HCT116 (cell line): ENCODE measurements at regions not wholly inside any gene's neighbourhood (a gene's known extent, or its start where the extent isn't known, plus 50 kb on each side); places are given as distances from the start of the nearest gene placed in this dataset.

Experiments used
- CEBPB ChIP-seq: IDR thresholded peaks from 2 replicates; pipeline ENCODE4 v1.6.1; 2012; ENCODE audit warnings: low read depth
- CTCF ChIP-seq, 3 experiments: fragments of 200-600 bp in 1 of 3; sonication (generic) in 1 of 3; IDR thresholded peaks in 2 of 3; conservative IDR thresholded peaks in 1 of 3; 2 replicates each; pipeline ENCODE4 v1.5.1; 2012 to 2017; ENCODE audit warnings: low read depth in 2 of 3, low read length in 2 of 3, antibody characterized with exemption in 1 of 3, borderline replicate concordance in 1 of 3, control low read depth in 1 of 3, mild to moderate bottlenecking in 1 of 3, mixed read lengths in 1 of 3, mixed run types in 1 of 3, moderate library complexity in 1 of 3; ENCODE audit not compliant: insufficient read depth in 1 of 3
- EGR1 ChIP-seq: IDR thresholded peaks from 2 replicates; pipeline ENCODE4 v1.6.1; 2012; ENCODE audit warnings: low read depth
- EZH2 ChIP-seq: fragments of 200-600 bp; sonication (generic); IDR thresholded peaks from 2 replicates; pipeline ENCODE4 v1.6.1; 2017; ENCODE audit warnings: antibody characterized with exemption, mixed run types
- EZH2phosphoT487 ChIP-seq: fragments of 200-600 bp; IDR thresholded peaks from 2 replicates; pipeline ENCODE4 v1.6.1; 2018; ENCODE audit warnings: antibody characterized with exemption, borderline replicate concordance
- POLR2A ChIP-seq: IDR thresholded peaks from 2 replicates; pipeline ENCODE4 v1.7.0; 2011; ENCODE audit warnings: borderline replicate concordance; ENCODE audit not compliant: insufficient read depth, insufficient read length; ENCODE audit errors: extremely low read depth
- POLR2AphosphoS5 ChIP-seq: IDR thresholded peaks from 2 replicates; pipeline ENCODE4 v1.6.1; 2011; ENCODE audit warnings: mild to moderate bottlenecking, low read depth, low read length, moderate library complexity
- SP1 ChIP-seq: IDR thresholded peaks from 2 replicates; pipeline ENCODE4 v1.6.1; 2012; ENCODE audit warnings: low read depth
- ZNF274 ChIP-seq: fragments of 200-500 bp; sonication (Bioruptor generic); IDR thresholded peaks from 2 replicates; pipeline ENCODE4 v1.6.1; 2014; ENCODE audit warnings: mild to moderate bottlenecking, low read depth, low read length, inconsistent platforms
- TF ChIP-seq, protein P1 (sequence below): IDR thresholded peaks from 2 replicates; pipeline ENCODE4 v1.6.1; 2012

- TF ChIP-seq POLR2AphosphoS5 (no peak), CTCF (IDR thresholded peaks at IDR 0.05 in 2 of 3, conservative IDR thresholded peaks at IDR 0.05 in 1 of 3; ENCODE audit: borderline replicate concordance in 1 of 3, insufficient read depth in 1 of 3, low read depth in 2 of 3, low read length in 2 of 3) (no peak), POLR2A (no peak), CEBPB (no peak), EZH2 (no peak), SP1 (no peak), ZNF274 (no peak), EGR1 (no peak), EZH2phosphoT487 (no peak)
- TF ChIP-seq, protein P1, sequence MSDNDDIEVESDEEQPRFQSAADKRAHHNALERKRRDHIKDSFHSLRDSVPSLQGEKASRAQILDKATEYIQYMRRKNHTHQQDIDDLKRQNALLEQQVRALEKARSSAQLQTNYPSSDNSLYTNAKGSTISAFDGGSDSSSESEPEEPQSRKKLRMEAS: no peak
Observed at GRCh38 chr5:164555809-164556208, 1050.4 kb downstream of the MAT2B start.
